ENCODE measurements at regions not wholly inside any gene's neighbourhood (a gene's known extent, or its start where the extent isn't known, plus 50 kb on each side); places are given as distances from the start of the nearest gene placed in this dataset.
"Not testable (repeated sequence)": the region's sequence is repeated elsewhere in the genome, so short reads cannot be mapped to it uniquely, and the experiment has no call there.

DNA sequence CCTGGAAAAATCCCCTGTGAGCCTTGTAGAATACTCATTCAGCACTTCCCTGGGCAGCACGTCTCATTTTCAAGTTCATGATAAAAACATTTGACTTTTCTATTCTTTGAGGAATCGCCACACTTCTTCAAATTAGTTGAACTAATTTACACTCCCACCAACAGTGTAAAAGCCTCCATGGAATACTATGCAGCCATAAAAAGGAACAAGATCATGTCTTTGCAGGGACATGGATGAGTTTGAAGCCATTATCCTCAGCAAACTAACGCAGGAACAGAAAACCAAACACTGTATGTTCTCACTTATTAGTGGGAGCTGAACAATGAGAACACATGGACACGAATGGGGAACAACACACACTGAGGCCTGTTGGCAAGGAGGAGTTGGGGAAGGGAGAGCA, 102.0 kb upstream of the HEY2 start:
- no peak overlapping the region for H3K27ac Mint-ChIP-seq
- intact Hi-C loops (cut with DNase I, micrococcal nuclease): no loop called here
- Histone ChIP-seq H3K36me3 (ENCODE audit: insufficient read depth, low read length) (no peaks in the 10 kb centered on the region), H3K4me1 (ENCODE audit: insufficient read depth, low read length) (no peaks in the 10 kb centered on the region), H3K4me3 (ENCODE audit: low read length) (no peak overlapping the region), H3K27me3 (ENCODE audit: control insufficient read depth in 1 of 2, insufficient read depth in 2 of 2, low read length in 2 of 2) (no peaks in the 10 kb centered on the region), H3K9me3 (ENCODE audit: control insufficient read depth in 1 of 2, insufficient read depth in 1 of 2, low read length in 2 of 2) (no peaks in the 10 kb centered on the region), H3K27ac (ENCODE audit: low read depth in 1 of 2, low read length in 2 of 2) (no peak overlapping the region)
- TF ChIP-seq, protein P1, sequence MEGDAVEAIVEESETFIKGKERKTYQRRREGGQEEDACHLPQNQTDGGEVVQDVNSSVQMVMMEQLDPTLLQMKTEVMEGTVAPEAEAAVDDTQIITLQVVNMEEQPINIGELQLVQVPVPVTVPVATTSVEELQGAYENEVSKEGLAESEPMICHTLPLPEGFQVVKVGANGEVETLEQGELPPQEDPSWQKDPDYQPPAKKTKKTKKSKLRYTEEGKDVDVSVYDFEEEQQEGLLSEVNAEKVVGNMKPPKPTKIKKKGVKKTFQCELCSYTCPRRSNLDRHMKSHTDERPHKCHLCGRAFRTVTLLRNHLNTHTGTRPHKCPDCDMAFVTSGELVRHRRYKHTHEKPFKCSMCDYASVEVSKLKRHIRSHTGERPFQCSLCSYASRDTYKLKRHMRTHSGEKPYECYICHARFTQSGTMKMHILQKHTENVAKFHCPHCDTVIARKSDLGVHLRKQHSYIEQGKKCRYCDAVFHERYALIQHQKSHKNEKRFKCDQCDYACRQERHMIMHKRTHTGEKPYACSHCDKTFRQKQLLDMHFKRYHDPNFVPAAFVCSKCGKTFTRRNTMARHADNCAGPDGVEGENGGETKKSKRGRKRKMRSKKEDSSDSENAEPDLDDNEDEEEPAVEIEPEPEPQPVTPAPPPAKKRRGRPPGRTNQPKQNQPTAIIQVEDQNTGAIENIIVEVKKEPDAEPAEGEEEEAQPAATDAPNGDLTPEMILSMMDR (IDR thresholded peaks at IDR 0.05): no peak
- DNase-seq (no peak), ATAC-seq (ENCODE audit: poor library complexity) (no peak)
- ChIA-PET CTCF (no interaction called here), POLR2A (no interaction called here)
- H3K4me3 Mint-ChIP-seq: no peak overlapping the region
- H3K9me3 Mint-ChIP-seq: no peaks in the 10 kb centered on the region
- no peaks in the 10 kb centered on the region for H3K27me3 Mint-ChIP-seq
- no peaks in the 10 kb centered on the region for H3K36me3 Mint-ChIP-seq (ENCODE audit: low read depth)
- H3K4me1 Mint-ChIP-seq (ENCODE audit: low read depth): no peaks in the 10 kb centered on the region

DNA sequence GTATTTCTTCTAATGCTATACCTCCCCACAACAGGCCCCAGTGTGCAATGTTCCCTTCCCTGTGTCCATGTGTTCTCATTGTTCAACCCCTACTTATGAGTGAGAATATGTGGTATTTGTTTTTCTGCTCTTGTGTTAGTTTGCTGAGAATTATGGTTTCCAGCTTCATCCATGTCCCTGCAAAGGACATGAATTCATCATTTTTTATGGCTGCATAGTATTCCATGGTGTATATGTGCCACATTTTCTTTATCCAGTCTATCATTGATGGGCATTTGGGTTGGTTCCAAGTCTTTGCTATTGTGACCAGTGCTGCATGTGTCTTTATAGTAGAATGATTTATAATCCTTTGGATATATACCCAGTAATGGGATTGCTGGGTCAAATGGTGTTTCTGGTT, 95.7 kb upstream of the HEY2 start:
- DNase-seq; H3K27ac ChIP-seq (ENCODE audit: low read depth in 1 of 2, low read length in 2 of 2); H3K4me3 Mint-ChIP-seq; ATAC-seq (ENCODE audit: poor library complexity); H3K27ac Mint-ChIP-seq; H3K27me3 ChIP-seq (ENCODE audit: control insufficient read depth in 1 of 2, insufficient read depth in 2 of 2, low read length in 2 of 2); H3K4me1 ChIP-seq (ENCODE audit: insufficient read depth, low read length); POLR2A ChIA-PET; H3K9me3 ChIP-seq (ENCODE audit: control insufficient read depth in 1 of 2, insufficient read depth in 1 of 2, low read length in 2 of 2); intact Hi-C loops (cut with DNase I, micrococcal nuclease); H3K9me3 Mint-ChIP-seq; H3K27me3 Mint-ChIP-seq; CTCF ChIA-PET; H3K4me3 ChIP-seq (ENCODE audit: low read length); H3K36me3 ChIP-seq (ENCODE audit: insufficient read depth, low read length); H3K4me1 Mint-ChIP-seq (ENCODE audit: low read depth); H3K36me3 Mint-ChIP-seq (ENCODE audit: low read depth): not testable (repeated sequence)

DNA sequence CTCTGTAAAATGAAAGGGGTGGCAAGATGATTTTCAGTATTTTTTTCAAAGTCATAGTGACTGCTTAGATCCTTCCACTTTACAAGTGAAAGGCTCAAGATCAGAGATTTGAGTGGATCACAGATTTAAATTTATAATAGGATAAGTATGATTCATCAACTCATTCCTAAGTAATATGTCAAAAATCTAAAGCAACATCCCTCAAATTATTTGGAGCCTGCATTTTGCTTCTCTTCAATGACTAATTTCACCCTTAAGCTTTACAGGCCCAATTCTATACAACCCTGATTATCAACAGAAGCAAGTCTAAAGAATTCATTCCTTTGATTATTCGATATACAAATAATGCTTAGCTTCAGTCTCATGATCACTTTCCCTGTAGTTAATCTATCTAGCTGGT, 93.9 kb upstream of the HEY2 start:
- H3K27ac ChIP-seq (ENCODE audit: low read depth in 1 of 2, low read length in 2 of 2): no peak overlapping the region
- CTCF ChIA-PET: no interaction called here
- H3K36me3 Mint-ChIP-seq (ENCODE audit: low read depth): no peaks in the 10 kb centered on the region
- H3K9me3 Mint-ChIP-seq: no peaks in the 10 kb centered on the region
- no peak overlapping the region for H3K4me3 Mint-ChIP-seq
- peaks cover 3% of the 10 kb centered on the region for H3K27me3 Mint-ChIP-seq
- POLR2A ChIA-PET: no interaction called here
- DNase-seq: no peak
- no peaks in the 10 kb centered on the region for H3K9me3 ChIP-seq (ENCODE audit: control insufficient read depth in 1 of 2, insufficient read depth in 1 of 2, low read length in 2 of 2)
- no peak overlapping the region for H3K4me3 ChIP-seq (ENCODE audit: low read length)
- H3K27me3 ChIP-seq (ENCODE audit: control insufficient read depth in 1 of 2, insufficient read depth in 2 of 2, low read length in 2 of 2): no peaks in the 10 kb centered on the region
- no peaks in the 10 kb centered on the region for H3K36me3 ChIP-seq (ENCODE audit: insufficient read depth, low read length)
- intact Hi-C loops (cut with DNase I, micrococcal nuclease): no loop called here
- H3K4me1 Mint-ChIP-seq (ENCODE audit: low read depth): no peaks in the 10 kb centered on the region
- ATAC-seq (ENCODE audit: poor library complexity): no peak
- H3K4me1 ChIP-seq (ENCODE audit: insufficient read depth, low read length): no peaks in the 10 kb centered on the region
- no peak overlapping the region for H3K27ac Mint-ChIP-seq
- TF ChIP-seq, protein P1 (IDR thresholded peaks at IDR 0.05): no peak

DNA sequence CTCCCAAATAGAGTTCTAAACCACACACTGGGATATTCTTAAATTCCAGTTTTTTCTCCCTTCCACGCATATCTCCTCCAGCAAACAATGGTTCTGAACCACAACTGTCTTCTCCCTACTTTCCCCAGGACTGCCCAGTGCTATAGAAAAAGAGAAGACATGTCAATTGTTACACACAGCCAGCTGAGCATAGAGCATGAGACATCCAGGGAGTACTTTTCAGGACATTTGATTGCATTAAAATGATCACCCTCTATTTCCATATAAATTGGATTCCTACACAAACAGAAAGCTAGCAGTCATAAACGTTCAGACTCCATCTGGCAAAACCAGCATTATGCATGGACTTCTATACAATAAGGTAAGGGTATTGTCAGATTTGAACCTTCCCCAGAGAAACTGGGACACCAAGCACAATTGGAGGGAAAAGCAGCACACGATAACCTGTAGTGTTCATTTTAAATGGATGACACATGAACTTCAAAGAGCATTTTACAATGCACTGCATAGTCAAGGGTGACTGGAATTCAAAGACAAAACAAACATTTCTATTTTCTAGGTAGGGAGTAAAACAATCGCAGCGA, 93.1 kb upstream of the HEY2 start:
- no peaks in the 10 kb centered on the region for H3K9me3 ChIP-seq (ENCODE audit: control insufficient read depth in 1 of 2, insufficient read depth in 1 of 2, low read length in 2 of 2)
- DNase-seq (no peak), ATAC-seq (ENCODE audit: poor library complexity) (no peak)
- ChIA-PET POLR2A (no interaction called here), CTCF (no interaction called here)
- Mint-ChIP-seq H3K27ac (no peak overlapping the region), H3K4me1 (ENCODE audit: low read depth) (no peaks in the 10 kb centered on the region), H3K36me3 (ENCODE audit: low read depth) (no peaks in the 10 kb centered on the region), H3K9me3 (no peaks in the 10 kb centered on the region), H3K27me3 (peaks cover 3% of the 10 kb centered on the region), H3K4me3 (no peak overlapping the region)
- intact Hi-C loops (cut with DNase I, micrococcal nuclease): no loop called here
- no peaks in the 10 kb centered on the region for H3K36me3 ChIP-seq (ENCODE audit: insufficient read depth, low read length)
- TF ChIP-seq, protein P1 (IDR thresholded peaks at IDR 0.05): no peak
- no peak overlapping the region for H3K4me3 ChIP-seq (ENCODE audit: low read length)
- no peaks in the 10 kb centered on the region for H3K4me1 ChIP-seq (ENCODE audit: insufficient read depth, low read length)
- no peaks in the 10 kb centered on the region for H3K27me3 ChIP-seq (ENCODE audit: control insufficient read depth in 1 of 2, insufficient read depth in 2 of 2, low read length in 2 of 2)
- H3K27ac ChIP-seq (ENCODE audit: low read depth in 1 of 2, low read length in 2 of 2): no peak overlapping the region
